ENCODE measurements at regions not wholly inside any gene's neighbourhood (a gene's known extent, or its start where the extent isn't known, plus 50 kb on each side); places are given as distances from the start of the nearest gene placed in this dataset.

DNA sequence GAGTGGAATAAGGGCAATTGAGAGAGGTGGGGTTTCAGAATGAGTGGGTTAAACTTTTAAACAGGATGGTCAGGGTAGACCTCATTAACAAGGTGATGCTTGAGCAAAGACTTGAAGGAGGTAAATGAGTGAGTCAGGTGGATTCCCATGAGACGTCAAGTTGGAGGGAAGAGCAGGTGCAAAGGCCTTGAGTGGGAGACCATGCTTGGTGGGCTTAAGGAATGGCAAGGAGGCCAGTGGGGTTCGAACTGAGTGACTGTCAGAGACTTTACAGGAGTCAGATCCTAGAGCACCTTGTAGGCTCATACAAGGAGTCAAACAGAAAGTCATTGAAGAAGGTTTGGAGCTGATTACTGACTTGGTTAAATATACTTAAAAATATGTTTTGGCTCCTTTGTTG is 284.1 kb downstream of the CYRIA start:
- TF ChIP-seq, protein P1, sequence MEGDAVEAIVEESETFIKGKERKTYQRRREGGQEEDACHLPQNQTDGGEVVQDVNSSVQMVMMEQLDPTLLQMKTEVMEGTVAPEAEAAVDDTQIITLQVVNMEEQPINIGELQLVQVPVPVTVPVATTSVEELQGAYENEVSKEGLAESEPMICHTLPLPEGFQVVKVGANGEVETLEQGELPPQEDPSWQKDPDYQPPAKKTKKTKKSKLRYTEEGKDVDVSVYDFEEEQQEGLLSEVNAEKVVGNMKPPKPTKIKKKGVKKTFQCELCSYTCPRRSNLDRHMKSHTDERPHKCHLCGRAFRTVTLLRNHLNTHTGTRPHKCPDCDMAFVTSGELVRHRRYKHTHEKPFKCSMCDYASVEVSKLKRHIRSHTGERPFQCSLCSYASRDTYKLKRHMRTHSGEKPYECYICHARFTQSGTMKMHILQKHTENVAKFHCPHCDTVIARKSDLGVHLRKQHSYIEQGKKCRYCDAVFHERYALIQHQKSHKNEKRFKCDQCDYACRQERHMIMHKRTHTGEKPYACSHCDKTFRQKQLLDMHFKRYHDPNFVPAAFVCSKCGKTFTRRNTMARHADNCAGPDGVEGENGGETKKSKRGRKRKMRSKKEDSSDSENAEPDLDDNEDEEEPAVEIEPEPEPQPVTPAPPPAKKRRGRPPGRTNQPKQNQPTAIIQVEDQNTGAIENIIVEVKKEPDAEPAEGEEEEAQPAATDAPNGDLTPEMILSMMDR (conservative IDR thresholded peaks at IDR 0.05; ENCODE audit: low read depth, low read length), result no peak
- TF ChIP-seq CEBPB (IDR thresholded peaks at IDR 0.05; ENCODE audit: low read depth, low read length), result no peak
- TF ChIP-seq FOS (IDR thresholded peaks at IDR 0.05; ENCODE audit: low read depth, low read length), result no peak
- no peak for TF ChIP-seq RFX5 (IDR thresholded peaks at IDR 0.05; ENCODE audit: low read depth, low read length)
- no peak for TF ChIP-seq SMC3 (IDR thresholded peaks at IDR 0.05; ENCODE audit: low read depth, low read length)

Measured in IMR-90 (cell line).